GM23338 (cell line): ENCODE measurements at regions not wholly inside any gene's neighbourhood (a gene's known extent, or its start where the extent isn't known, plus 50 kb on each side); places are given as distances from the start of the nearest gene placed in this dataset.

ENCODE experiments used
- CREB1 ChIP-seq: fragments of 250-450 bp; sonication (Bioruptor Pico); IDR thresholded peaks from 2 replicates; pipeline ENCODE4 v1.5.0; 2020; ENCODE audit warnings: low read depth, mild to moderate bottlenecking, moderate library complexity
- EZH2 ChIP-seq: fragments of 200-600 bp; sonication (generic); IDR thresholded peaks from one replicate; pipeline ENCODE4 v1.8.0; 2017; ENCODE audit warnings: antibody characterized with exemption, mild to moderate bottlenecking, low read depth; ENCODE audit not compliant: unreplicated experiment
- EZH2phosphoT487 ChIP-seq: fragments of 200-600 bp; sonication (generic); IDR thresholded peaks from one replicate; pipeline ENCODE4 v1.8.1; 2018; ENCODE audit warnings: antibody characterized with exemption; ENCODE audit not compliant: unreplicated experiment
- JUNB ChIP-seq: IDR thresholded peaks from one replicate; pipeline ENCODE4 v1.6.1; 2016; ENCODE audit warnings: antibody characterized with exemption; ENCODE audit not compliant: unreplicated experiment
- NANOG ChIP-seq: IDR thresholded peaks from 2 replicates; pipeline ENCODE4 v1.6.1; 2016; ENCODE audit warnings: antibody characterized with exemption, borderline replicate concordance
- POLR2AphosphoS5 ChIP-seq: IDR thresholded peaks from 2 replicates; pipeline ENCODE4 v1.6.1; 2016; ENCODE audit warnings: antibody characterized with exemption, low read depth
- STAT1 ChIP-seq: IDR thresholded peaks from one replicate; pipeline ENCODE4 v1.6.1; 2016; ENCODE audit warnings: antibody characterized with exemption; ENCODE audit not compliant: unreplicated experiment
- TF ChIP-seq, protein P1 (sequence below), 2 experiments: fragments of 200-600 bp in 1 of 2; sonication (generic) in 1 of 2; conservative IDR thresholded peaks; 2 replicates each; pipeline versions ENCODE4 v1.5.1 to v1.6.1; 2016 to 2017; ENCODE audit warnings: antibody characterized with exemption in 2 of 2, low read depth in 2 of 2, mild to moderate bottlenecking in 2 of 2, moderate library complexity in 1 of 2
- TF ChIP-seq, protein P2 (sequence below): IDR thresholded peaks from 2 replicates; pipeline ENCODE4 v1.6.1; 2016; ENCODE audit warnings: antibody characterized with exemption

DNA sequence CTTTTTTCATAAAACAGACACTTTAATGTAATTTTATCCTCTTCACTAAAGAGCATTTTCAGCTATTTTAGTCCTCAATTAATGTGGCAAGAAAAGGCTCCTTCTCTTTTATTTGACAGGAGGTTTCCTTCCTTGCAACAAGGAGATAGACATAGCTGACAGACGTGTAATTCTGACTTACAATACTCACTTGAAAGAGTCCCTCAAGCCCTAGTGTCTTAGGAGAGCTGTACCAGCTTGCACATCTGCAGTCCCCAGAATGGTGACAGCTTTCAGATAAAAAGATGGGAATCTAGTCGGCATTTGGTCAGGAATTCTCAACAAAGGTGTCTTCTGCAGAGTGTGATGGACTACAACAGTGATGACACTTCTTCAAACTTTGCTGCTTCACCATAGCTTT is 603.7 kb upstream of the PTCHD4 start:
- TF ChIP-seq, protein P1, sequence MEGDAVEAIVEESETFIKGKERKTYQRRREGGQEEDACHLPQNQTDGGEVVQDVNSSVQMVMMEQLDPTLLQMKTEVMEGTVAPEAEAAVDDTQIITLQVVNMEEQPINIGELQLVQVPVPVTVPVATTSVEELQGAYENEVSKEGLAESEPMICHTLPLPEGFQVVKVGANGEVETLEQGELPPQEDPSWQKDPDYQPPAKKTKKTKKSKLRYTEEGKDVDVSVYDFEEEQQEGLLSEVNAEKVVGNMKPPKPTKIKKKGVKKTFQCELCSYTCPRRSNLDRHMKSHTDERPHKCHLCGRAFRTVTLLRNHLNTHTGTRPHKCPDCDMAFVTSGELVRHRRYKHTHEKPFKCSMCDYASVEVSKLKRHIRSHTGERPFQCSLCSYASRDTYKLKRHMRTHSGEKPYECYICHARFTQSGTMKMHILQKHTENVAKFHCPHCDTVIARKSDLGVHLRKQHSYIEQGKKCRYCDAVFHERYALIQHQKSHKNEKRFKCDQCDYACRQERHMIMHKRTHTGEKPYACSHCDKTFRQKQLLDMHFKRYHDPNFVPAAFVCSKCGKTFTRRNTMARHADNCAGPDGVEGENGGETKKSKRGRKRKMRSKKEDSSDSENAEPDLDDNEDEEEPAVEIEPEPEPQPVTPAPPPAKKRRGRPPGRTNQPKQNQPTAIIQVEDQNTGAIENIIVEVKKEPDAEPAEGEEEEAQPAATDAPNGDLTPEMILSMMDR (conservative IDR thresholded peaks at IDR 0.05; ENCODE audit: low read depth in 2 of 2) = no peak
- no peak for TF ChIP-seq CREB1 (CRISPR knock-in tag)
- TF ChIP-seq POLR2AphosphoS5 = no peak
- no peak for TF ChIP-seq EZH2
- no peak for TF ChIP-seq EZH2phosphoT487
- no peak for TF ChIP-seq JUNB
- TF ChIP-seq STAT1 = no peak
- TF ChIP-seq, protein P2, sequence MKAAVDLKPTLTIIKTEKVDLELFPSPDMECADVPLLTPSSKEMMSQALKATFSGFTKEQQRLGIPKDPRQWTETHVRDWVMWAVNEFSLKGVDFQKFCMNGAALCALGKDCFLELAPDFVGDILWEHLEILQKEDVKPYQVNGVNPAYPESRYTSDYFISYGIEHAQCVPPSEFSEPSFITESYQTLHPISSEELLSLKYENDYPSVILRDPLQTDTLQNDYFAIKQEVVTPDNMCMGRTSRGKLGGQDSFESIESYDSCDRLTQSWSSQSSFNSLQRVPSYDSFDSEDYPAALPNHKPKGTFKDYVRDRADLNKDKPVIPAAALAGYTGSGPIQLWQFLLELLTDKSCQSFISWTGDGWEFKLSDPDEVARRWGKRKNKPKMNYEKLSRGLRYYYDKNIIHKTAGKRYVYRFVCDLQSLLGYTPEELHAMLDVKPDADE = no peak
- TF ChIP-seq NANOG = no peak
